Lower leg skin (tissue), 4 donors: ENCODE measurements at regions not wholly inside any gene's neighbourhood (a gene's known extent, or its start where the extent isn't known, plus 50 kb on each side); places are given as distances from the start of the nearest gene placed in this dataset.
"Not testable (repeated sequence)": the region's sequence is repeated elsewhere in the genome, so short reads cannot be mapped to it uniquely, and the experiment has no call there.

Experiments
- DNase-seq, 2 donors: peaks; one replicate each; pipeline ENCODE4 v3.0.0-alpha.2; 2019; ENCODE audit warnings: low spot score in 2 of 2
- H3K4me3 ChIP-seq: fragments of 200-600 bp; sonication (generic); 2 replicates; pipeline ENCODE4 v1.5.1; 2017; ENCODE audit warnings: mild to moderate bottlenecking, low read depth; ENCODE audit not compliant: poor library complexity, severe bottlenecking
- POLR2A ChIP-seq, 2 donors: fragments of 450-650 bp; IDR thresholded peaks; one replicate each; pipeline ENCODE4 v1.6.1; 2016 to 2017; ENCODE audit warnings: antibody characterized with exemption in 2 of 2, mild to moderate bottlenecking in 1 of 2, moderate library complexity in 1 of 2
- WGBS, 2 donors: methylation state at CpG; one replicate each; pipeline ENCODE4 v1.1.5; 2018; 5-methylcytosine and 5-hydroxymethylcytosine counted together
- intact Hi-C: fragments of 100-400 bp; cut with DNase I; formaldehyde crosslinking; loops from one replicate; pipeline ENCODE4 v1.15.0; 2023; ENCODE audit warnings: low total_unique reads
- TF ChIP-seq, protein P1 (sequence below), 3 donors: fragments of 450-650 bp; IDR thresholded peaks; one replicate each; pipeline ENCODE4 v1.5.1; 2016; ENCODE audit warnings: antibody characterized with exemption in 3 of 3, mild to moderate bottlenecking in 3 of 3, moderate library complexity in 2 of 3

DNA sequence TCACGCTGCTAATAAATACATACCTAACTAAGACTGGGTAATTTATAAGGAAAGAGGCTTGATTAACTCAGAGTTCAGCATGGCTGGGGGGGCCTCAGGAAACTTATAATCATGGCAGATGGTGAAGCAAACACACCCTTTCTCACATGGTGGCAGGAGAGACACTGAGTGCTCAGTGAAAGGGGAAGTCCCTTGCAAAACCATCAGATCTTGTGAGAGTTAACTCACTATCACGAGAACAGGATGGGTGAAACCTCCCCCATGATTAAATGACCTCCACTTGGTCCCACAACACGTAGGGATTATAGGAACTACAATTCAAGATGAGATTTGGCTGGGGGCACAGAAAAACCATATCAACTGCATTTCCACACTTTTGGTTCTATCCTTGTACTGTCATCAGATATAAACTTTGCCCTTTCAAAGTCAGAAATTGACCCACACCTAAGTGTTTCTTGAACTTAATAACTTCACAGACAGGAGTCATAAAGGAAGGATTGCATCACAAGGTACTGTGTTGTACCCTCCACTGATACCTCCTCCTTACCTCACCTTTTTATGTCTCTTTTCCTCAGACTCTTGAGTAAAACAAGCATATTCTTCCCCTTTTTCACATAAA is 319.1 kb upstream of the PIK3R1 start:
- TF ChIP-seq POLR2A (IDR thresholded peaks at IDR 0.05), result no peak
- TF ChIP-seq, protein P1, sequence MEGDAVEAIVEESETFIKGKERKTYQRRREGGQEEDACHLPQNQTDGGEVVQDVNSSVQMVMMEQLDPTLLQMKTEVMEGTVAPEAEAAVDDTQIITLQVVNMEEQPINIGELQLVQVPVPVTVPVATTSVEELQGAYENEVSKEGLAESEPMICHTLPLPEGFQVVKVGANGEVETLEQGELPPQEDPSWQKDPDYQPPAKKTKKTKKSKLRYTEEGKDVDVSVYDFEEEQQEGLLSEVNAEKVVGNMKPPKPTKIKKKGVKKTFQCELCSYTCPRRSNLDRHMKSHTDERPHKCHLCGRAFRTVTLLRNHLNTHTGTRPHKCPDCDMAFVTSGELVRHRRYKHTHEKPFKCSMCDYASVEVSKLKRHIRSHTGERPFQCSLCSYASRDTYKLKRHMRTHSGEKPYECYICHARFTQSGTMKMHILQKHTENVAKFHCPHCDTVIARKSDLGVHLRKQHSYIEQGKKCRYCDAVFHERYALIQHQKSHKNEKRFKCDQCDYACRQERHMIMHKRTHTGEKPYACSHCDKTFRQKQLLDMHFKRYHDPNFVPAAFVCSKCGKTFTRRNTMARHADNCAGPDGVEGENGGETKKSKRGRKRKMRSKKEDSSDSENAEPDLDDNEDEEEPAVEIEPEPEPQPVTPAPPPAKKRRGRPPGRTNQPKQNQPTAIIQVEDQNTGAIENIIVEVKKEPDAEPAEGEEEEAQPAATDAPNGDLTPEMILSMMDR (IDR thresholded peaks at IDR 0.05), result no peak
- H3K4me3 ChIP-seq, result no peak overlapping the region
- WGBS, 2 donors, result 84 to 88% methylated on average over 3 of the region's 3 CpGs
- no peak for DNase-seq
- intact Hi-C loops, result no loop called here

DNA sequence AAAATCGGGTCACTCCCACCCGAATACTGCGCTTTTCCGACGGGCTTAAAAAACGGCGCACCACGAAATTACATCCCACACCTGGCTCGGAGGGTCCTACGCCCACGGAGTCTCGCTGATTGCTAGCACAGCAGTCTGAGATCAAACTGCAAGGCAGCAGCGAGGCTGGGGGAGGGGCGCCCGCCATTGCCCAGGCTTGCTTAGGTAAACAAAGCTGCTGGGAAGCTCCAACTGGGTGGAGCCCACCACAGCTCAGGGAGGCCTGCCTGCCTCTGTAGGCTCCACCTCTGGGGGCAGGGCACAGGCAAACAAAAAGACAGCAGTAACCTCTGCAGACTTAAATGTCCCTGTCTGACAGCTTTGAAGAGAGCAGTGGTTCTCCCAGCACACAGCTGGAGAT is 325.7 kb upstream of the PIK3R1 start:
- DNase-seq, H3K4me3 ChIP-seq, intact Hi-C loops: not testable (repeated sequence)
- WGBS, 2 donors, result 90 to 93% methylated on average over 15 of the region's 15 CpGs

DNA sequence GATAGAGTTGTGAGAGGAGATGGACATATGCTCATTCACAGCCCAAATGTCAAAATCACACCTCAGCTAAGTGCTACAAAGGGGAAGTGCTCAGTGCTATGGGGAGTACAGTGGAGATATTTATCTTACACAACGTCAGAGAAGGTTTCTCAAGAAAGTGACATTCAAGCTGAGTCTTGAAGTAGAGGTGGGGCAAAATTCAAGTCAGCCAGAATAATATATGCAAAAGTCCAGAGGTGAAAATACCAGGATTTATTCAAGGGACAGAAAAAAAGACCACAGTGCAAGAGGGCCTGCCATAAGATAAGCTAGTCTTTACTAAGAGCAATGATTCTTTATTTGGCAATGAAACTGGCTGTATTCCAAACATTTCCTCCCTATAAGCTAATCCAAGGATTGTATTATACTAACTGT is 327.8 kb upstream of the PIK3R1 start:
- 32 to 71% methylated on average over 1 of the region's 1 CpG for WGBS, 2 donors
- intact Hi-C loops, result no loop called here
- no peak for DNase-seq
- no peak overlapping the region for H3K4me3 ChIP-seq
- TF ChIP-seq, protein P1 (IDR thresholded peaks at IDR 0.05), result no peak
- no peak for TF ChIP-seq POLR2A (IDR thresholded peaks at IDR 0.05)

DNA sequence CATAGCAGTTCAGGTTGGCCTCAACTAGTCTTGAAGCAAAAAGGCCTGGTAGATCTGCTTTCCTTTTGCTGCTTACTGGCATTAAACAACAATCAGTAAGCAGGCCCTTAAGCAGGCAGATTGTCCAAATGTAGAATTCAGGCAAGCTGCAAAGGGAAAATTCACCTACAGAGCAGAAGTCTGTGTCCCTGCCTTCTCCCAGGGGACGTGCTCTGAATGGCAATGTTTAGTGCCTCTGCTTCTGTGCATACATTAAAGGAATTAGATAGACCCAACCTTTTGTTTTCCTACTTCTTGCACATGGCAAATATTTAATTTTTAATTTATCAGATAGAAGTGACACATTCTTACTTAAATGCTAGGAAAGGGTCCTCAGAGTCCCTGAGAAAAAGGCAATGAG is 328.8 kb upstream of the PIK3R1 start:
- intact Hi-C loops, result no loop called here
- TF ChIP-seq, protein P1 (IDR thresholded peaks at IDR 0.05), result no peak
- no peak for TF ChIP-seq POLR2A (IDR thresholded peaks at IDR 0.05)
- 96% methylated on average over 1 of the region's 1 CpG for WGBS, 2 donors
- no peak overlapping the region for H3K4me3 ChIP-seq
- DNase-seq, result no peak

DNA sequence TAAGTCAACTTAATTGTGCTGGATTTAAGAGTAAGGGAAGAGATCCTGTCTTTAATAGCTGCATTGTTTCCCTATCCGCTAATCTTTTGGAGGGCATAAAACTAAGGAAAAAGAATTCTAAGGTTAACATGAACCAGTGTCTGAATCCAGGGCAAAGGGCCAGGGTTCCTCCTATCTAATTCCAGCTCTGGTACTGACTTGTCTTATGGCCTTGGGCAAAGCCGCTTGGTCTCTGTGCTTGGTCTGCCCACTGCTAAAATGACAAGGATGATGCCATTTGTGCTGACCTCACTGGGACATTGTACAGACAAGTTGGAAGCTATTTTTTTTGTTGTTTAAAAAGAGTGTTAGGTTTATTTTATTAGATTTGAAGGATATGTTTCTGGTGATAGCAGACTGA is 334.7 kb upstream of the PIK3R1 start:
- peak in 1 of 2 donors; percentile 53 for DNase-seq
- WGBS, 2 donors, result 48 to 53% methylated on average over 2 of the region's 2 CpGs
- TF ChIP-seq POLR2A (IDR thresholded peaks at IDR 0.05), result no peak
- TF ChIP-seq, protein P1 (IDR thresholded peaks at IDR 0.05), result no peak
- H3K4me3 ChIP-seq, result no peak overlapping the region
- intact Hi-C loops, result no loop called here

DNA sequence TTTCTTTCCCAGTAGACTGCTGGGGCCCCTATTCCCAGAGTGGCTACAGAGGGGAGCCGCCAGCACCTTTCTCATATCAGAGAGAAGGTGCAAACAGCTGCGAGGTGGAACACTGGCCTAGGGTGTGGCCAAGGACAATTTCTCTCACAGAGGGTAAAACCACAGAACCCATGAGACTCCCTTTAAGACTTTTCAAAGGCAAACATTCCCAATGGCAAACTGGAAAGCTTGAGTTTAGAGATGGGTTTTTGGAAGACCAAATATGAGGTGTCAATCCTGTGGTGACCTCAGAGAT is 335.1 kb upstream of the PIK3R1 start:
- TF ChIP-seq POLR2A (IDR thresholded peaks at IDR 0.05), result no peak
- TF ChIP-seq, protein P1 (IDR thresholded peaks at IDR 0.05), result no peak
- intact Hi-C loops, result no loop called here
- DNase-seq, result no peak
- 66 to 84% methylated on average over 2 of the region's 2 CpGs for WGBS, 2 donors
- no peak overlapping the region for H3K4me3 ChIP-seq
